GM18858 (cell line): ENCODE measurements at regions not wholly inside any gene's neighbourhood (a gene's known extent, or its start where the extent isn't known, plus 50 kb on each side); places are given as distances from the start of the nearest gene placed in this dataset.
"Not testable (repeated sequence)": the region's sequence is repeated elsewhere in the genome, so short reads cannot be mapped to it uniquely, and the experiment has no call there.

Source experiments
- ATAC-seq: cut with Tn5 transposase; IDR thresholded peaks from one replicate; pipeline ENCODE4 v1.9.1; 2021; ENCODE audit not compliant: unreplicated experiment

GRCh38 chr17:77558846-77559626, 399.5 kb upstream of the TNRC6C start:
- no peak for ATAC-seq

- ATAC-seq = no peak
Measured at GRCh38 chr17:77560381-77560780, 398.1 kb upstream of the TNRC6C start.

- no peak for ATAC-seq
Measured at GRCh38 chr17:77560841-77561240, 397.7 kb upstream of the TNRC6C start.

DNA sequence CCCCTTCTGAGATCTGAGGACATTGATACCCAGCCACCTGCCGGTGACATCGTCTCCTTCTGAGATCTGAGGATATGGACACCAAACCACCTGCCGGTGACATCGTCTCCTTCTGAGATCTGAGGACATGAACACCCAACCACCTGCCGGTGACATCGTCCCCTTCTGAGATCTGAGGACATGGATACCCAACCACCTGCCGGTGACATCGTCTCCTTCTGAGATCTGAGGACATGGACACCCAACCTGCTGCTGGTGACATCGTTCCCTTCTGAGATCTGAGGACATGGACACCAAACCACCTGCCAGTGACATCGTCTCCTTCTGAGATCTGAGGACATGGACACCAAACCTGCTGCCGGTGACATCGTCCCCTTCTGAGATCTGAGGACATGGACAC, 396.1 kb upstream of the TNRC6C start:
- ATAC-seq = not testable (repeated sequence)

GRCh38 chr17:77563439-77564102, 394.9 kb upstream of the TNRC6C start:
- no peak for ATAC-seq

DNA sequence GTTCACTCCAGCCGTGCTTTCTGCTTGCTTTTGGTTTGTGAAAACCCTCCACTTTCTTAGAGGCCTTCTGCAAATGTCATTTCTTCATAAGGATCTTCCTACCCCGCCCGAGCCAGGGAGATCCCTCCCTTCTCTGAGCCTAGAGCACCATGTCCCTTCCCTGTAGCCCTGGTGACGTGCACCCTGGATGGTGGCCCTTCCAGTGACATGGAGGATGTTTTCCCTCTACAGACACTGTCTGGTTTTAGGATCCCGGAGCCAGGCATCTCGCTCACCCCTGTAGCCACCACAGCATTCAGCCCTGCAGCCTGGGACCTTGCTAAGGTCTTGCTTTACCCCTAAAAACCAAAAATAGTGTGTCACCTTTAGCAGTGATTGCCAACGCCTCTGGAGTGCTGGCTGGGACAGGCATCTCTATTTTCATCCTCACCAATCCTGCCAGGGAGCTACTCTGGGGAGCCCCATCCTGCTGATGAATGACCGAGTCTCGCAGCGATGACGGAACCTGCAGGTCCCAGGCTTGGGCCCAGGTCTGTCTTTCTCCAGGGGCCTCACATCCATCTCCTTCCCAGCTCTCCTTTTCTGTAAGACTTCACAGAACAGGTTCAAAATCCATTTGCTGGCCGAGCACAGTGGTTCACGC, 394.1 kb upstream of the TNRC6C start:
- no peak for ATAC-seq

DNA sequence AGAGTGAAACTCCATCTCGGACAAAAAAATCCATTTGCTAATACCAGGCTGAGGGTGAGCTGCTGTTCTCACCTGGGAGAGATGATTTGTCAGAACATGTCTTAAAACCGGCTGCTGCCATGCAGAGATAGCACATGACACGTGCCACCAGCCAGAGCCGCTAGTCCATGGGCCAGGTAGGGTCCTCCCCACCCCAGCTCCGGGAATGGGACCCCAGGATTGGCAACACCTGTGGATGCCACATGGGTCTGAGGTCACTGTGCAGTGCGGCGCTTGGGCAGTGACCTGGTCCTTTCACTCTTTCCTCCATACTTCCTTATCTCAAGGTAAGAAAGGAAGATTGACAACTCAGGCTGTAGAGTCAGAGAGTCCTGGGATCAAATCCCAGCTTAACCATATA, 393.3 kb upstream of the TNRC6C start:
- ATAC-seq = no peak

- ATAC-seq = no peak
Measured at GRCh38 chr17:77566151-77566550, 392.4 kb upstream of the TNRC6C start.

GRCh38 chr17:77566566-77567138, 391.9 kb upstream of the TNRC6C start:
- no peak for ATAC-seq

DNA sequence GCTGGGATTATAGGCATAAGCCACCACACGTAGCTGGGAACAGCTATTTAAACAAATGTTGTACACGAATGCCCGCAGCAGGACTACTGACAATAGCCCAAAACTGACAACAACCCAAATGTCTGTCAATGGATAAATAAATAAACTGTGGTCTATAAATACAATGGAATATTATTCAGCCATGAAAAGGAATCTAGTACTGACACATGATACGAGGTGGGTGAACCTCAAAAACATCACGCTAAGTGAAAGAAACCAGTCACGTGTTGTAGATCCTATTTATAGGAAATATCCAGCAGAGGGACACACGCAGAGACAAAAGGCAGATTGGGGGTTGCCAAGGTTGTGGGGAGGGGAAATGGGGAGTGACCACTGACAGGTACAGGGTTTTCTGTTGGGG, 390.0 kb upstream of the TNRC6C start:
- no peak for ATAC-seq

- ATAC-seq = no peak
Measured at GRCh38 chr17:77569846-77570564, 388.5 kb upstream of the TNRC6C start.

- ATAC-seq = no peak
Measured at GRCh38 chr17:77570565-77570898, 388.0 kb upstream of the TNRC6C start.

DNA sequence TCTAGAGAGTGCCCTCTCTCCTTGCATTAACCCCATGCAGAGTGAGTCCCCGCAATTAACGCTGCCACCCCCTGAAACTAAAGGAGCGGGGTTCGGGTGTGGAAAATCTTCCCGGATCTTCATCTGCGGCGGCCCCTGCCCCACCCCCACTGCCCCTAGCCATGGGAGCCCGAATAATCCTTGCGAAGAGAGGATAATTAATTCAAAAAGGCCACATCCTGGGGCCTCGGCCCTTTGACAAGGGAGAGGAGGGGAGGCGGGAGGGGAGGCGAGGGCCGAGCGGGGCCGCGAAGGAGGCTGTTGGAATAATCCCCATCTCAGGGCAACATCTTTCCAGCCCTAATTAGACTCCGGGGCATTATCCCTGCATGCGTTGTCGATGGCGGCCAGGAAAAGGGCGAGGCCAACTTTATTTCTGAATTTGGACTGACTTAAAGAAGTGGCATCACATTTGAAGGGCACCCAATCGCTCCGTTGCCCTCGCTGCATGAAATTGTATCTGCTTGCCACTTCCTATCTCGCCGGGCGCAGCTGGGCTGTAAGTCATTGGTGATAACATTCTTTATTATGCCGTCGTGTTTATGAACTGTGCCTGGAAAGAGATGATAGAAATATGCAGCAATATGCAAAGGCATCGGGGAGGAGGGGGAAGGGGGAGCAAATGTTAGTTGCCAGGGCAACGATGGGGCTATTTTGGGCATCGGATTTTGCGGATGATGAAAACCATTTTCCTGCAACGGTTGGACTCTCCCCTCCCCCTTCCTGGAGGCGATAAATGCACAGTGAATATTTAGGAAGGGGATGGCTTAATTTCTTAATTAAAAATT, 387.1 kb upstream of the TNRC6C start:
- no peak for ATAC-seq

DNA sequence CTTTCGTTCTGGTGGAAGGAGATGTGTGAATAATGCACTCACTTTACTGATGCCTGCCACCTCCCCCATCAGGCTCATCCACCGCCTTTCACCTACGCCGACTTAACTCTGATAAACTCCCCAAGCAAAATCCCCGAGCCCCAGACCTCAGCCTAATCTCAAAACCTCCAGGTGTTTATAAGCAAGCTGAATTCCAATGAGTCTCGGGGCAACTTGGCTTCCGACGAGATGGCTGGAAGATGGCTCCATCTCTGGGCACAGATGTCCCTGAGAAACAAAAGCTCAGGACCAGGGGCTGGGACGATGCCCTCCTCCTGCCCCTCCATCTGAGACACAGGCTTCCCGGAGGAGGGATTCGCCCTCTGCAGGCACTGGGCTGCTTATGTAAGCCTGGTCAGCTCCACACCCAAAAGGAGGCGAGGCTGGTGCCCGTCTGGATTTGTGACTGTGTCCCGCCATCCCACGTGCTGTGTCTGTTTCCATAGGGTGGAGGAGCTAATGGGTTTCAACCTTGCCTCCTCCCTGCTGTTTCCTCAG, 386.4 kb upstream of the TNRC6C start:
- no peak for ATAC-seq

GRCh38 chr17:77572851-77573250, 385.7 kb upstream of the TNRC6C start:
- ATAC-seq = no peak

DNA sequence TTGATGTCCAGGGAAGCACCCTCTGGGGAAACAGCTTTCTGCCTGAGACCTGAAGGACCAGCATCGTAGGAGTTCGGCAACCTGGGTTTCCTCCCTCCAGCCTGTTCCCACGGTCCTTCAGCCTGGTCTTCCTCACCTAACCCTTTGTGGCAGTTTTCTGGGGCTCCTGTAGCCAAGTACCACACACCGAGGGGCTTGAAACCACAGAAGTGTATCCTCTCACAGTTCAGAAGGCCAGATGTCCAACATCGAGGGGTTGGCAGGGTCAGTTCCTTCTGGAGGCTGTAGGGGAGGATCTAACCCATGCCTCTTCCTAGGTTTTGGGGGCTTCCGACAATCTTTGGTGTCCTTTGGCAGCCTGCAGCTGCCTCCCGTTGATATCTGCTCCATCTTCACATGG, 381.0 kb upstream of the TNRC6C start:
- ATAC-seq = no peak

GRCh38 chr17:77579131-77579530, 379.4 kb upstream of the TNRC6C start:
- ATAC-seq = no peak

GRCh38 chr17:77579682-77580081, 378.8 kb upstream of the TNRC6C start:
- no peak for ATAC-seq

DNA sequence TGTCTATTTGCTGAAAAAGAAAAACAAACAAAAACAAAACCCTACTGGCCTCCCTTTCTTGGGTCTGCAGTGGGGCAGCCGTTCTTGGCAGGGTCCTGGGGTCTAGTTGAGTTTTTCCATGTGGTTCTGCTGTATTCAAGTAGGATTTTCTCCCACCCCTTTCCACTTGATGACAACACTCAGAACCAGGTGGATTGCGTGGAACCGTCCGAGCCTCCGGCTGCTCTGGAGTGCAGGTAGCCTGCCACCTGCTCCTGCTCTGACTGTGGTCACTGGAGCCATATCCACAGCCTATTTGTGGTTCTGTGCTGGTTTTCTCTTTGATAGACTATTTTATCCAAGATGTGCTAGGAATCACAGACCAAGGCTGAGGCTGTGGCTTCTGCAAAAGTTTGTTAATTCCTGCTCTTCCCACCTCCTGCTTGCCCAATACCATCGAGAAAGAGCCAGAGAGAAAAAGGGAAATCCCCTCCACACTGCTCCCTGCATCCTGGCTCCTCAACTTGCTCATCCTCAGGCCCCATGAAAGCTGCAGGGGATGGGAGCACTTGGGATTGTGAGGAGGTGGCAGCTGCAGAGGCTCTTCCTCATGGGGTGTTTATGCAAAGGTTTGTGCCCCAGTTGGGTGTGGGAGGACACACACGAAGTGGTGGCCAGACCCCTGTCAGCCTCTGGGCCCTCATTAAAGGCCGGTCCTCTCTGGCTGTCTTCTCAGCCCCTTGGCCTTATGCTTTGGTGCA, 377.8 kb upstream of the TNRC6C start:
- no peak for ATAC-seq
